Liver (tissue), 8 donors: ENCODE measurements at regions not wholly inside any gene's neighbourhood (a gene's known extent, or its start where the extent isn't known, plus 50 kb on each side); places are given as distances from the start of the nearest gene placed in this dataset.

Experiments used
- DNase-seq: peaks from one replicate; pipeline ENCODE4 v3.0.0-alpha.2; 2017; ENCODE audit warnings: low spot score
- H3K27ac ChIP-seq, 2 donors: one replicate each; pipeline ENCODE4 v1.7.0; 2013; ENCODE audit warnings: inconsistent platforms in 2 of 2, low read length in 2 of 2, control low read depth in 1 of 2, low read depth in 1 of 2, mild to moderate bottlenecking in 1 of 2
- H3K27me3 ChIP-seq, 4 donors: one replicate each; pipeline versions ENCODE4 v1.6.1 to v1.7.0; 2013; ENCODE audit warnings: low read length in 3 of 4, inconsistent platforms in 1 of 4, mild to moderate bottlenecking in 1 of 4, moderate library complexity in 1 of 4; ENCODE audit not compliant: control insufficient read depth in 4 of 4, insufficient read depth in 4 of 4
- H3K36me3 ChIP-seq, 4 donors: one replicate each; pipeline versions ENCODE4 v1.6.1 to v1.7.0; 2013; ENCODE audit warnings: low read length in 3 of 4, mild to moderate bottlenecking in 3 of 4, low read depth in 1 of 4, moderate library complexity in 1 of 4; ENCODE audit not compliant: control insufficient read depth in 4 of 4, insufficient read depth in 3 of 4
- H3K4me1 ChIP-seq, 4 donors: one replicate each; pipeline versions ENCODE4 v1.6.1 to v1.7.0; 2013; ENCODE audit warnings: low read length in 3 of 4, mild to moderate bottlenecking in 3 of 4, moderate library complexity in 1 of 4; ENCODE audit not compliant: control insufficient read depth in 4 of 4, insufficient read depth in 4 of 4
- H3K4me3 ChIP-seq, 3 donors: one replicate each; pipeline versions ENCODE4 v1.6.1 to v1.7.0; 2013; ENCODE audit warnings: low read length in 3 of 3, control low read depth in 1 of 3, low read depth in 1 of 3, mild to moderate bottlenecking in 1 of 3
- H3K9ac ChIP-seq, 2 donors: one replicate each; pipeline ENCODE4 v1.7.0; 2013; ENCODE audit warnings: low read length in 2 of 2, mild to moderate bottlenecking in 2 of 2, moderate library complexity in 2 of 2, control low read depth in 1 of 2, low read depth in 1 of 2
- H3K9me3 ChIP-seq, 4 donors: one replicate each; pipeline versions ENCODE4 v1.6.1 to v1.7.0; 2013; ENCODE audit warnings: low read length in 3 of 4; ENCODE audit not compliant: control insufficient read depth in 4 of 4
- EGR1 ChIP-seq, 2 donors: IDR thresholded peaks; 2 replicates each; pipeline ENCODE4 v1.6.1; 2016 to 2018; ENCODE audit warnings: antibody characterized with exemption in 2 of 2, low read depth in 2 of 2
- FOXA1 ChIP-seq: IDR thresholded peaks from 2 replicates; pipeline ENCODE4 v1.6.1; 2016; ENCODE audit warnings: antibody characterized with exemption
- FOXA2 ChIP-seq: IDR thresholded peaks from 2 replicates; pipeline ENCODE4 v1.6.1; 2016; ENCODE audit warnings: antibody characterized with exemption
- GABPA ChIP-seq, 2 donors: IDR thresholded peaks in 1 of 2; conservative IDR thresholded peaks in 1 of 2; 2 replicates each; pipeline ENCODE4 v1.6.1; 2016; ENCODE audit warnings: antibody characterized with exemption in 2 of 2, mild to moderate bottlenecking in 1 of 2, moderate library complexity in 1 of 2
- HNF4A ChIP-seq, 2 donors: conservative IDR thresholded peaks; 2 replicates each; pipeline ENCODE4 v1.6.1; 2016; ENCODE audit warnings: antibody characterized with exemption in 2 of 2, mild to moderate bottlenecking in 2 of 2
- HNF4G ChIP-seq: IDR thresholded peaks from 2 replicates; pipeline ENCODE4 v1.6.1; 2016; ENCODE audit warnings: antibody characterized with exemption
- JUND ChIP-seq, 2 donors: IDR thresholded peaks; 2 replicates each; pipeline ENCODE4 v1.6.1; 2016; ENCODE audit warnings: antibody characterized with exemption in 2 of 2
- NR2F2 ChIP-seq: IDR thresholded peaks from 2 replicates; pipeline ENCODE4 v1.6.1; 2016; ENCODE audit warnings: antibody characterized with exemption
- RAD21 ChIP-seq, 2 donors: IDR thresholded peaks; 2 replicates each; pipeline ENCODE4 v1.6.1; 2016; ENCODE audit warnings: antibody characterized with exemption in 2 of 2, mild to moderate bottlenecking in 2 of 2
- RXRA ChIP-seq, 2 donors: IDR thresholded peaks; 2 replicates each; pipeline ENCODE4 v1.6.1; 2017 to 2018; ENCODE audit warnings: antibody characterized with exemption in 2 of 2, mild to moderate bottlenecking in 1 of 2
- SP1 ChIP-seq: IDR thresholded peaks from 2 replicates; pipeline ENCODE4 v1.6.1; 2018; ENCODE audit warnings: antibody characterized with exemption, mild to moderate bottlenecking
- TAF1 ChIP-seq: conservative IDR thresholded peaks from 2 replicates; pipeline ENCODE4 v1.6.1; 2016; ENCODE audit warnings: antibody characterized with exemption, mild to moderate bottlenecking
- YY1 ChIP-seq: IDR thresholded peaks from 2 replicates; pipeline ENCODE4 v1.6.1; 2016; ENCODE audit warnings: antibody characterized with exemption, mild to moderate bottlenecking
- WGBS: extraction: QIAGEN DNeasy Blood & Tissue Kit; methylation state at CpG from one replicate; pipeline ENCODE4 v1.1.7; 2013; 5-methylcytosine and 5-hydroxymethylcytosine counted together
- TF ChIP-seq, protein P1 (sequence below): IDR thresholded peaks from 2 replicates; pipeline ENCODE4 v1.6.1; 2016; ENCODE audit warnings: antibody characterized with exemption
- TF ChIP-seq, protein P2 (sequence below): IDR thresholded peaks from 2 replicates; pipeline ENCODE4 v1.6.1; 2016; ENCODE audit warnings: antibody characterized with exemption, mild to moderate bottlenecking
- TF ChIP-seq, protein P3 (sequence below): IDR thresholded peaks from 2 replicates; pipeline ENCODE4 v1.6.1; 2016; ENCODE audit warnings: antibody characterized with exemption
- TF ChIP-seq, protein P4 (sequence below): IDR thresholded peaks from 2 replicates; pipeline ENCODE4 v1.6.1; 2016; ENCODE audit warnings: antibody characterized with exemption
- TF ChIP-seq, protein P5 (sequence below): fragments of 150-350 bp; IDR thresholded peaks from 2 replicates; pipeline ENCODE4 v1.5.1; 2017; ENCODE audit warnings: improper control_type of control experiment, low read depth, low read length; ENCODE audit not compliant: missing input control
- donor health status: healthy.
- donor health status: healthy.
- donor health status: healthy.
- donor health status: healthy.
- donor health status: healthy.

DNA sequence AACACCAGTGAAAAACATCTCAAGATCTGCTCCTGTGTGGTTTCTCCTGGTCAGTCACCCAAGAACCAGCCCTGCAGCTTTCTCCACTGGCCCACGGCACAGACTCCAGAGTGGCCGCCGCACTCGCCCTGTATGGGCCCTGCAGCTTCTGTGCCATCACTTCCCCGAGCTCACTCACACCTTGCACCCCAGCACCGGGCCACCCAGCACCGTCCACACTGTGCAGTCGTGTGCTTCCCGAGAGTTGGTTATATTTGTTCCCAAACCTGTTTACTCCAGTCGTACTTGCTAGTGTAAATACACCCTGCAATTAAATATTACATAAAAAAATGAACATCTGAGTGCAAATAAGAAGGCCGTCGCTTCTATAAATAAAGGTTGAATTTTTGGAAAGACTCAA, 341.7 kb downstream of the CDH26 start:
- TF ChIP-seq, protein P1, sequence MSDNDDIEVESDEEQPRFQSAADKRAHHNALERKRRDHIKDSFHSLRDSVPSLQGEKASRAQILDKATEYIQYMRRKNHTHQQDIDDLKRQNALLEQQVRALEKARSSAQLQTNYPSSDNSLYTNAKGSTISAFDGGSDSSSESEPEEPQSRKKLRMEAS: no peak
- no peak for TF ChIP-seq JUND (IDR thresholded peaks at IDR 0.05)
- TF ChIP-seq FOXA1: no peak
- TF ChIP-seq YY1: no peak
- TF ChIP-seq, protein P2, sequence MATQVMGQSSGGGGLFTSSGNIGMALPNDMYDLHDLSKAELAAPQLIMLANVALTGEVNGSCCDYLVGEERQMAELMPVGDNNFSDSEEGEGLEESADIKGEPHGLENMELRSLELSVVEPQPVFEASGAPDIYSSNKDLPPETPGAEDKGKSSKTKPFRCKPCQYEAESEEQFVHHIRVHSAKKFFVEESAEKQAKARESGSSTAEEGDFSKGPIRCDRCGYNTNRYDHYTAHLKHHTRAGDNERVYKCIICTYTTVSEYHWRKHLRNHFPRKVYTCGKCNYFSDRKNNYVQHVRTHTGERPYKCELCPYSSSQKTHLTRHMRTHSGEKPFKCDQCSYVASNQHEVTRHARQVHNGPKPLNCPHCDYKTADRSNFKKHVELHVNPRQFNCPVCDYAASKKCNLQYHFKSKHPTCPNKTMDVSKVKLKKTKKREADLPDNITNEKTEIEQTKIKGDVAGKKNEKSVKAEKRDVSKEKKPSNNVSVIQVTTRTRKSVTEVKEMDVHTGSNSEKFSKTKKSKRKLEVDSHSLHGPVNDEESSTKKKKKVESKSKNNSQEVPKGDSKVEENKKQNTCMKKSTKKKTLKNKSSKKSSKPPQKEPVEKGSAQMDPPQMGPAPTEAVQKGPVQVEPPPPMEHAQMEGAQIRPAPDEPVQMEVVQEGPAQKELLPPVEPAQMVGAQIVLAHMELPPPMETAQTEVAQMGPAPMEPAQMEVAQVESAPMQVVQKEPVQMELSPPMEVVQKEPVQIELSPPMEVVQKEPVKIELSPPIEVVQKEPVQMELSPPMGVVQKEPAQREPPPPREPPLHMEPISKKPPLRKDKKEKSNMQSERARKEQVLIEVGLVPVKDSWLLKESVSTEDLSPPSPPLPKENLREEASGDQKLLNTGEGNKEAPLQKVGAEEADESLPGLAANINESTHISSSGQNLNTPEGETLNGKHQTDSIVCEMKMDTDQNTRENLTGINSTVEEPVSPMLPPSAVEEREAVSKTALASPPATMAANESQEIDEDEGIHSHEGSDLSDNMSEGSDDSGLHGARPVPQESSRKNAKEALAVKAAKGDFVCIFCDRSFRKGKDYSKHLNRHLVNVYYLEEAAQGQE: no peak
- no peak for TF ChIP-seq HNF4A (conservative IDR thresholded peaks at IDR 0.05)
- TF ChIP-seq FOXA2: no peak
- no peak for DNase-seq
- WGBS: 67% methylated on average over 12 of the region's 12 CpGs
- H3K4me1 ChIP-seq: no peaks in the 10 kb centered on the region
- no peak overlapping the region for H3K4me3 ChIP-seq
- H3K9ac ChIP-seq: no peak overlapping the region
- no peaks in the 10 kb centered on the region for H3K27me3 ChIP-seq
- H3K36me3 ChIP-seq: no peaks in the 10 kb centered on the region
- no peak overlapping the region for H3K27ac ChIP-seq
- no peaks in the 10 kb centered on the region for H3K9me3 ChIP-seq

DNA sequence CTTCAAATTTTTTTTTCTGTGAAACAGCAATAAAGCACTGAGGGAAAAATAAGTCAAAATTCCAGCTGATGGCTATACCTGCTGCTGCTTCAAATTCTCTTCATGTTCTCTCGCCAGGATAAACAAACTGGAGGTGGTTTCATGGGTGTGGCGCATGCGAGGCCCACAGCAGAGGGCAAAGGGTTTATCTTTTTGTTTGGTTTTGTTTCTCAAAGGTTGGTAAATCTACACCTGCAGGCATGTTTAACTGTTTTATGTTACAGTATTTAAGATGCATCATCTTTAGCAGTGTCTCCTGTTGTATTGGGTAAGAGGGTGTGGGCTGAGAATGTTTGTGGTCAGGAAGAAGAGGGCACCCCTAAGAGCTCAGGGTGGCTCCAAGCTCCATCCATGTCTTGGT, 342.2 kb downstream of the CDH26 start:
- no peak for DNase-seq
- 29% methylated on average over 3 of the region's 3 CpGs for WGBS

More for the DNA sequence above, 342.2 kb downstream of the CDH26 start:
- no peak for TF ChIP-seq RAD21 (IDR thresholded peaks at IDR 0.05)
- TF ChIP-seq, protein P3, sequence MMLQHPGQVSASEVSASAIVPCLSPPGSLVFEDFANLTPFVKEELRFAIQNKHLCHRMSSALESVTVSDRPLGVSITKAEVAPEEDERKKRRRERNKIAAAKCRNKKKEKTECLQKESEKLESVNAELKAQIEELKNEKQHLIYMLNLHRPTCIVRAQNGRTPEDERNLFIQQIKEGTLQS: no peak
- no peak for TF ChIP-seq NR2F2
- no peak for TF ChIP-seq RXRA (IDR thresholded peaks at IDR 0.05)
- no peak for TF ChIP-seq HNF4A (conservative IDR thresholded peaks at IDR 0.05)
- no peak for TF ChIP-seq HNF4G
- TF ChIP-seq GABPA (IDR thresholded peaks at IDR 0.05 in 1 of 2, conservative IDR thresholded peaks at IDR 0.05 in 1 of 2): no peak
- TF ChIP-seq, protein P4, sequence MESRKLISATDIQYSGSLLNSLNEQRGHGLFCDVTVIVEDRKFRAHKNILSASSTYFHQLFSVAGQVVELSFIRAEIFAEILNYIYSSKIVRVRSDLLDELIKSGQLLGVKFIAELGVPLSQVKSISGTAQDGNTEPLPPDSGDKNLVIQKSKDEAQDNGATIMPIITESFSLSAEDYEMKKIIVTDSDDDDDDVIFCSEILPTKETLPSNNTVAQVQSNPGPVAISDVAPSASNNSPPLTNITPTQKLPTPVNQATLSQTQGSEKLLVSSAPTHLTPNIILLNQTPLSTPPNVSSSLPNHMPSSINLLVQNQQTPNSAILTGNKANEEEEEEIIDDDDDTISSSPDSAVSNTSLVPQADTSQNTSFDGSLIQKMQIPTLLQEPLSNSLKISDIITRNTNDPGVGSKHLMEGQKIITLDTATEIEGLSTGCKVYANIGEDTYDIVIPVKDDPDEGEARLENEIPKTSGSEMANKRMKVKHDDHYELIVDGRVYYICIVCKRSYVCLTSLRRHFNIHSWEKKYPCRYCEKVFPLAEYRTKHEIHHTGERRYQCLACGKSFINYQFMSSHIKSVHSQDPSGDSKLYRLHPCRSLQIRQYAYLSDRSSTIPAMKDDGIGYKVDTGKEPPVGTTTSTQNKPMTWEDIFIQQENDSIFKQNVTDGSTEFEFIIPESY: no peak
- TF ChIP-seq SP1: no peak
- no peak for TF ChIP-seq TAF1
- TF ChIP-seq, protein P5, sequence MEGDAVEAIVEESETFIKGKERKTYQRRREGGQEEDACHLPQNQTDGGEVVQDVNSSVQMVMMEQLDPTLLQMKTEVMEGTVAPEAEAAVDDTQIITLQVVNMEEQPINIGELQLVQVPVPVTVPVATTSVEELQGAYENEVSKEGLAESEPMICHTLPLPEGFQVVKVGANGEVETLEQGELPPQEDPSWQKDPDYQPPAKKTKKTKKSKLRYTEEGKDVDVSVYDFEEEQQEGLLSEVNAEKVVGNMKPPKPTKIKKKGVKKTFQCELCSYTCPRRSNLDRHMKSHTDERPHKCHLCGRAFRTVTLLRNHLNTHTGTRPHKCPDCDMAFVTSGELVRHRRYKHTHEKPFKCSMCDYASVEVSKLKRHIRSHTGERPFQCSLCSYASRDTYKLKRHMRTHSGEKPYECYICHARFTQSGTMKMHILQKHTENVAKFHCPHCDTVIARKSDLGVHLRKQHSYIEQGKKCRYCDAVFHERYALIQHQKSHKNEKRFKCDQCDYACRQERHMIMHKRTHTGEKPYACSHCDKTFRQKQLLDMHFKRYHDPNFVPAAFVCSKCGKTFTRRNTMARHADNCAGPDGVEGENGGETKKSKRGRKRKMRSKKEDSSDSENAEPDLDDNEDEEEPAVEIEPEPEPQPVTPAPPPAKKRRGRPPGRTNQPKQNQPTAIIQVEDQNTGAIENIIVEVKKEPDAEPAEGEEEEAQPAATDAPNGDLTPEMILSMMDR: no peak
- TF ChIP-seq JUND (IDR thresholded peaks at IDR 0.05): no peak
- no peak for TF ChIP-seq EGR1 (IDR thresholded peaks at IDR 0.05; ENCODE audit: low read depth in 2 of 2)
- TF ChIP-seq FOXA2: no peak
- TF ChIP-seq YY1: no peak
- TF ChIP-seq, protein P2: no peak
- TF ChIP-seq, protein P1: no peak
- no peak for TF ChIP-seq FOXA1
- no peak overlapping the region for H3K27ac ChIP-seq
- no peaks in the 10 kb centered on the region for H3K27me3 ChIP-seq
- no peaks in the 10 kb centered on the region for H3K9me3 ChIP-seq
- H3K9ac ChIP-seq: no peak overlapping the region
- H3K36me3 ChIP-seq: no peaks in the 10 kb centered on the region
- H3K4me1 ChIP-seq: no peaks in the 10 kb centered on the region
- no peak overlapping the region for H3K4me3 ChIP-seq
